ENCODE measurements at regions not wholly inside any gene's neighbourhood (a gene's known extent, or its start where the extent isn't known, plus 50 kb on each side); places are given as distances from the start of the nearest gene placed in this dataset.
A peak's percentile ranks its signal among the peaks of the same experiment; 100 is the strongest.

DNA sequence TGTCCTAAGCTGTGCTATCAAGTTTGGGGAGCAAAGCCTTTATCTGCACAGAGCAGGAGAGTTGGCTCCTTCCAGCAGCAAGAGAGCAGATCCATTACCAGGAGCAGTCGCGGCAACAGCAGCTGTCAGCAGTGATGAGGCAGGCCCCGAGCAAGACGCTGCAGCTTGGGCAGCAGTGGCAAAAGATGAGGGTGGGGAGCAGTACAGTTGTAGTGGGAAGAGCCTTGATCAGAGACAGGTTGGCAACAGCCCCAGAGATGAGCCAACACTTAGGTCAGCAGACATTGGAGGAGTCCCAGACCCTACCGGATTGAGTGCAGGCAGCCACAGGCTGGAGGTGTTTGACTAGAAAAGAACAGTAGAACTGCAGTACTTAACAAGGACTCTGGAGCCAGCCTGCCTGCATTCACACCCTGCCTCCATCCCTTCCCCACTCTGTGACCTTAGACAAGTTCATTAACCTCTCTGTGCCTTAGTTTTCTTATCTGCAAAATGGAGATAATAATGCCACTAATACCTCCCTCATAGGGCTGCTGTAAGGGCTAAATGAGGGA is 117.1 kb upstream of the SERTAD2 start:
- peak; percentile 60 for ATAC-seq (ENCODE audit: low read depth)
- H4K5ac ChIP-seq (ENCODE audit: low read depth, low read length): 0 out of 2 replicates have a peak overlapping the region, but pooled peaks have one; percentile 3
- no peak overlapping the region for H3K9ac ChIP-seq (ENCODE audit: low read depth, low read length)
- H3K4me3 ChIP-seq (ENCODE audit: insufficient read depth, low read depth, low read length): no peak overlapping the region
- H3K56ac ChIP-seq (ENCODE audit: extremely low read depth, insufficient read depth, low read length): no peak overlapping the region
- DNase-seq: peak; percentile 97
- intact Hi-C loops (cut with micrococcal nuclease): no loop called here
- ChIA-PET CTCF (interaction anchor here (0.8 to 1.9 kb wide), 4 partner anchors 61 to 269 kb away, joined by 3 to 5 read pairs (median 4); partner anchors contain the start of gene SERTAD2), POLR2A (ENCODE audit: unreplicated experiment) (no interaction called here)
- no peaks in the 10 kb centered on the region for H3K36me3 ChIP-seq (ENCODE audit: control insufficient read depth, insufficient read depth, low read length)
- peaks cover 6% of the 10 kb centered on the region for H3K9me1 ChIP-seq (ENCODE audit: insufficient read depth, low read length)
- H3K18ac ChIP-seq (ENCODE audit: low read depth, low read length): peak overlapping the region; percentile 8; the same call in 1 of the 2 replicates
- H3K4me1 ChIP-seq (ENCODE audit: control insufficient read depth, insufficient read depth, low read length): peaks cover 16% of the 10 kb centered on the region
- peak overlapping the region; percentile 63; the same call in 1 of the 2 replicates for H3K4ac ChIP-seq (ENCODE audit: low read depth, low read length)
- H2AK9ac ChIP-seq (replicated peaks; ENCODE audit: low read depth, low read length, poor library complexity): no peak overlapping the region
- no peaks in the 10 kb centered on the region for H3K27me3 ChIP-seq (ENCODE audit: control insufficient read depth, insufficient read depth, low read length)
- peak overlapping the region; percentile 8 for H4K91ac ChIP-seq (ENCODE audit: insufficient read depth, low read depth, low read length)
- H3K9me3 ChIP-seq (ENCODE audit: control insufficient read depth, insufficient read depth, low read length): peaks cover 2% of the 10 kb centered on the region; the same call in 1 of the 2 replicates
- H3K79me1 ChIP-seq (ENCODE audit: low read depth in 1 of 2, low read length in 2 of 2): no peaks in the 10 kb centered on the region
- H4K20me1 ChIP-seq (ENCODE audit: insufficient read depth, low read length): no peaks in the 10 kb centered on the region
- H2BK15ac ChIP-seq (ENCODE audit: low read depth, low read length): peak overlapping the region; percentile 69; the same call in 1 of the 3 replicates
- no TSS peak for BruUV-seq (replicated peaks)
- in situ Hi-C loops (cut with MboI; ENCODE audit: low sequenced_read_pairs): no loop called here
- H2BK20ac ChIP-seq (ENCODE audit: low read depth, low read length): peak overlapping the region; percentile 54
- dilution Hi-C loops (cut with HindIII; ENCODE audit: low sequenced_read_pairs, unreplicated experiment): no loop called here
- peak overlapping the region in 1 of 2 experiments; percentile 44; a peak in 1 of 4 replicates for H4K8ac ChIP-seq (ENCODE audit: low read depth in 2 of 2, low read length in 2 of 2)
- peak overlapping the region; percentile 8 for H2AK5ac ChIP-seq (ENCODE audit: low read depth, low read length)
- peak overlapping the region; percentile 60 for H2AFZ ChIP-seq (replicated peaks; ENCODE audit: low read length, poor library complexity)
- H3K14ac ChIP-seq (replicated peaks; ENCODE audit: low read depth, low read length): peak overlapping the region; percentile 26
- H3K4me2 ChIP-seq (ENCODE audit: low read depth, low read length): peak overlapping the region; percentile 55
- H2BK5ac ChIP-seq (ENCODE audit: low read depth, low read length, poor library complexity, severe bottlenecking): peak overlapping the region; percentile 65
- H3K27ac ChIP-seq (ENCODE audit: insufficient read depth, low read length): no peak overlapping the region; the same call in 1 of the 2 replicates
- peak overlapping the region; percentile 39 for H2BK120ac ChIP-seq (ENCODE audit: low read depth, low read length)
- peak overlapping the region; percentile 10; the same call in 1 of the 2 replicates for H3K23ac ChIP-seq (ENCODE audit: low read depth, low read length)
- WGBS, 2 experiments (ENCODE audit: extremely low coverage in 2 of 2, insufficient read length in 1 of 2): 0% methylated on average over 4 of the region's 5 CpGs; no CpG with 5 or more reads in 1 of the 2 experiments
- no peak for TF ChIP-seq RCOR1 (IDR thresholded peaks at IDR 0.05; ENCODE audit: insufficient replicate concordance, low read length)
- no peak for TF ChIP-seq MXI1 (IDR thresholded peaks at IDR 0.05; ENCODE audit: borderline replicate concordance, low read depth, low read length)
- peak; percentile 41; the same call in 1 of the 2 replicates for TF ChIP-seq POLR2A (IDR thresholded peaks at IDR 0.05; ENCODE audit: low read depth, low read length)
- TF ChIP-seq CHD1 (IDR thresholded peaks at IDR 0.05; ENCODE audit: low read depth, low read length): no peak
- no peak for TF ChIP-seq RFX5 (IDR thresholded peaks at IDR 0.05; ENCODE audit: low read depth, low read length)
- TF ChIP-seq, protein P1, sequence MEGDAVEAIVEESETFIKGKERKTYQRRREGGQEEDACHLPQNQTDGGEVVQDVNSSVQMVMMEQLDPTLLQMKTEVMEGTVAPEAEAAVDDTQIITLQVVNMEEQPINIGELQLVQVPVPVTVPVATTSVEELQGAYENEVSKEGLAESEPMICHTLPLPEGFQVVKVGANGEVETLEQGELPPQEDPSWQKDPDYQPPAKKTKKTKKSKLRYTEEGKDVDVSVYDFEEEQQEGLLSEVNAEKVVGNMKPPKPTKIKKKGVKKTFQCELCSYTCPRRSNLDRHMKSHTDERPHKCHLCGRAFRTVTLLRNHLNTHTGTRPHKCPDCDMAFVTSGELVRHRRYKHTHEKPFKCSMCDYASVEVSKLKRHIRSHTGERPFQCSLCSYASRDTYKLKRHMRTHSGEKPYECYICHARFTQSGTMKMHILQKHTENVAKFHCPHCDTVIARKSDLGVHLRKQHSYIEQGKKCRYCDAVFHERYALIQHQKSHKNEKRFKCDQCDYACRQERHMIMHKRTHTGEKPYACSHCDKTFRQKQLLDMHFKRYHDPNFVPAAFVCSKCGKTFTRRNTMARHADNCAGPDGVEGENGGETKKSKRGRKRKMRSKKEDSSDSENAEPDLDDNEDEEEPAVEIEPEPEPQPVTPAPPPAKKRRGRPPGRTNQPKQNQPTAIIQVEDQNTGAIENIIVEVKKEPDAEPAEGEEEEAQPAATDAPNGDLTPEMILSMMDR (conservative IDR thresholded peaks at IDR 0.05; ENCODE audit: low read depth, low read length): 0 out of 2 replicates have a peak, but pooled peaks have one; percentile 18
- peak; percentile 33; the same call in 1 of the 2 replicates for TF ChIP-seq RAD21 (IDR thresholded peaks at IDR 0.05; ENCODE audit: low read length)
- TF ChIP-seq, protein P2, sequence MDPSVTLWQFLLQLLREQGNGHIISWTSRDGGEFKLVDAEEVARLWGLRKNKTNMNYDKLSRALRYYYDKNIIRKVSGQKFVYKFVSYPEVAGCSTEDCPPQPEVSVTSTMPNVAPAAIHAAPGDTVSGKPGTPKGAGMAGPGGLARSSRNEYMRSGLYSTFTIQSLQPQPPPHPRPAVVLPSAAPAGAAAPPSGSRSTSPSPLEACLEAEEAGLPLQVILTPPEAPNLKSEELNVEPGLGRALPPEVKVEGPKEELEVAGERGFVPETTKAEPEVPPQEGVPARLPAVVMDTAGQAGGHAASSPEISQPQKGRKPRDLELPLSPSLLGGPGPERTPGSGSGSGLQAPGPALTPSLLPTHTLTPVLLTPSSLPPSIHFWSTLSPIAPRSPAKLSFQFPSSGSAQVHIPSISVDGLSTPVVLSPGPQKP (IDR thresholded peaks at IDR 0.05; ENCODE audit: borderline replicate concordance, low read depth, low read length): no peak
- TF ChIP-seq BHLHE40 (IDR thresholded peaks at IDR 0.05; ENCODE audit: low read depth, low read length): peak; percentile 25; the same call in 1 of the 2 replicates
- peak; percentile 47; the same call in 1 of the 2 replicates for TF ChIP-seq MAZ (IDR thresholded peaks at IDR 0.05; ENCODE audit: borderline replicate concordance, low read depth, low read length)
- TF ChIP-seq, protein P3, sequence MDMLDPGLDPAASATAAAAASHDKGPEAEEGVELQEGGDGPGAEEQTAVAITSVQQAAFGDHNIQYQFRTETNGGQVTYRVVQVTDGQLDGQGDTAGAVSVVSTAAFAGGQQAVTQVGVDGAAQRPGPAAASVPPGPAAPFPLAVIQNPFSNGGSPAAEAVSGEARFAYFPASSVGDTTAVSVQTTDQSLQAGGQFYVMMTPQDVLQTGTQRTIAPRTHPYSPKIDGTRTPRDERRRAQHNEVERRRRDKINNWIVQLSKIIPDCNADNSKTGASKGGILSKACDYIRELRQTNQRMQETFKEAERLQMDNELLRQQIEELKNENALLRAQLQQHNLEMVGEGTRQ (IDR thresholded peaks at IDR 0.05; ENCODE audit: low read depth, low read length): no peak
- TF ChIP-seq CEBPB (IDR thresholded peaks at IDR 0.05; ENCODE audit: low read depth, low read length): peak; percentile 82
- TF ChIP-seq SMC3 (IDR thresholded peaks at IDR 0.05; ENCODE audit: low read depth, low read length): peak; percentile 31; the same call in 1 of the 2 replicates
- no peak for TF ChIP-seq FOS (IDR thresholded peaks at IDR 0.05; ENCODE audit: low read depth, low read length)
- TF ChIP-seq MAFK (IDR thresholded peaks at IDR 0.05; ENCODE audit: low read depth, low read length): no peak

Measured in IMR-90 (cell line).